SK-N-SH (cell line): ENCODE measurements at regions not wholly inside any gene's neighbourhood (a gene's known extent, or its start where the extent isn't known, plus 50 kb on each side); places are given as distances from the start of the nearest gene placed in this dataset.

ENCODE experiments used
- CTCF ChIP-seq: fragments of 200-600 bp; sonication (generic); IDR thresholded peaks from 2 replicates; pipeline ENCODE4 v1.6.1; 2017; ENCODE audit warnings: antibody characterized with exemption, mild to moderate bottlenecking, moderate library complexity
- REST ChIP-seq: IDR thresholded peaks from 2 replicates; pipeline ENCODE4 v1.6.1; 2012; ENCODE audit warnings: mild to moderate bottlenecking, low read depth, low read length, moderate library complexity

GRCh38 chr5:89123581-89123980 is 240.6 kb upstream of the MEF2C start:
- TF ChIP-seq CTCF, result no peak
- no peak for TF ChIP-seq REST
